Peyer's patch (tissue), 4 donors: ENCODE measurements at regions not wholly inside any gene's neighbourhood (a gene's known extent, or its start where the extent isn't known, plus 50 kb on each side); places are given as distances from the start of the nearest gene placed in this dataset.

Experiments
- CTCF ChIP-seq, 6 experiments: fragments of 450-650 bp in 4 of 6; fragments of 200-600 bp in 2 of 6; sonication (generic) in 1 of 6; IDR thresholded peaks; one replicate each; pipeline ENCODE4 v1.5.1; 2017 to 2019; ENCODE audit warnings: antibody characterized with exemption in 6 of 6, mild to moderate bottlenecking in 3 of 6, moderate library complexity in 1 of 6
- POLR2A ChIP-seq, 2 donors: fragments of 450-650 bp; IDR thresholded peaks; one replicate each; pipeline ENCODE4 v1.5.1; 2017; ENCODE audit warnings: antibody characterized with exemption in 2 of 2, mild to moderate bottlenecking in 2 of 2, moderate library complexity in 2 of 2

- TF ChIP-seq POLR2A (IDR thresholded peaks at IDR 0.05) (no peak), CTCF (IDR thresholded peaks at IDR 0.05) (no peak)
Measured at GRCh38 chr14:38735005-38735404, 368.0 kb downstream of the SEC23A start.
